DOHH2 (cell line): ENCODE measurements at regions not wholly inside any gene's neighbourhood (a gene's known extent, or its start where the extent isn't known, plus 50 kb on each side); places are given as distances from the start of the nearest gene placed in this dataset.

Experiments used
- EZH2phosphoT487 ChIP-seq: fragments of 200-600 bp; sonication (generic); IDR thresholded peaks from 2 replicates; pipeline ENCODE4 v1.6.1; 2017; ENCODE audit warnings: borderline replicate concordance, mild to moderate bottlenecking, antibody characterized with exemption, low read length, moderate library complexity, mixed read lengths
- TF ChIP-seq, protein P1 (sequence below): fragments of 200-600 bp; sonication (generic); IDR thresholded peaks from one replicate; pipeline ENCODE4 v1.5.1; 2014; ENCODE audit warnings: antibody characterized with exemption, mild to moderate bottlenecking, low read depth, low read length; ENCODE audit not compliant: poor library complexity, severe bottlenecking

- TF ChIP-seq, protein P1, sequence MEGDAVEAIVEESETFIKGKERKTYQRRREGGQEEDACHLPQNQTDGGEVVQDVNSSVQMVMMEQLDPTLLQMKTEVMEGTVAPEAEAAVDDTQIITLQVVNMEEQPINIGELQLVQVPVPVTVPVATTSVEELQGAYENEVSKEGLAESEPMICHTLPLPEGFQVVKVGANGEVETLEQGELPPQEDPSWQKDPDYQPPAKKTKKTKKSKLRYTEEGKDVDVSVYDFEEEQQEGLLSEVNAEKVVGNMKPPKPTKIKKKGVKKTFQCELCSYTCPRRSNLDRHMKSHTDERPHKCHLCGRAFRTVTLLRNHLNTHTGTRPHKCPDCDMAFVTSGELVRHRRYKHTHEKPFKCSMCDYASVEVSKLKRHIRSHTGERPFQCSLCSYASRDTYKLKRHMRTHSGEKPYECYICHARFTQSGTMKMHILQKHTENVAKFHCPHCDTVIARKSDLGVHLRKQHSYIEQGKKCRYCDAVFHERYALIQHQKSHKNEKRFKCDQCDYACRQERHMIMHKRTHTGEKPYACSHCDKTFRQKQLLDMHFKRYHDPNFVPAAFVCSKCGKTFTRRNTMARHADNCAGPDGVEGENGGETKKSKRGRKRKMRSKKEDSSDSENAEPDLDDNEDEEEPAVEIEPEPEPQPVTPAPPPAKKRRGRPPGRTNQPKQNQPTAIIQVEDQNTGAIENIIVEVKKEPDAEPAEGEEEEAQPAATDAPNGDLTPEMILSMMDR = no peak
- no peak for TF ChIP-seq EZH2phosphoT487
Measured at GRCh38 chr2:236990552-236990951, 95.1 kb upstream of the COPS8 start.
